ENCODE measurements at regions not wholly inside any gene's neighbourhood (a gene's known extent, or its start where the extent isn't known, plus 50 kb on each side); places are given as distances from the start of the nearest gene placed in this dataset.
"Not testable (repeated sequence)": the region's sequence is repeated elsewhere in the genome, so short reads cannot be mapped to it uniquely, and the experiment has no call there.

- Histone ChIP-seq H3K9ac (ENCODE audit: low read length) (no peak overlapping the region), H3K27me3 (ENCODE audit: insufficient read depth, low read length) (no peaks in the 10 kb centered on the region), H3K9me3 (ENCODE audit: low read length) (no peaks in the 10 kb centered on the region), H3K79me2 (ENCODE audit: insufficient read depth, low read length) (no peaks in the 10 kb centered on the region), H3F3A (ENCODE audit: insufficient read depth, low read length) (no peaks in the 10 kb centered on the region), H3K9me2 (ENCODE audit: low read depth, low read length) (no peaks in the 10 kb centered on the region), H2AFZ (ENCODE audit: low read length) (no peak overlapping the region), H3K4me2 (ENCODE audit: low read length) (no peak overlapping the region), H3K4me3 (ENCODE audit: low read depth, low read length, poor library complexity, severe bottlenecking) (no peak overlapping the region), H3K4me1 (ENCODE audit: insufficient read depth, low read length, severe bottlenecking) (no peaks in the 10 kb centered on the region), H3K27ac (ENCODE audit: low read depth, low read length, poor library complexity, severe bottlenecking) (no peak overlapping the region), H4K20me1 (ENCODE audit: insufficient read depth, low read length) (no peaks in the 10 kb centered on the region), H3K36me3 (ENCODE audit: insufficient read depth, low read length) (no peaks in the 10 kb centered on the region)
- TF ChIP-seq CTCF (IDR thresholded peaks at IDR 0.05; ENCODE audit: low read length) (no peak), EZH2 (IDR thresholded peaks at IDR 0.05; ENCODE audit: borderline replicate concordance, low read length) (no peak)
These were observed 67.6 kb upstream of the ZNF800 start for GRCh38 chr7:127460077-127460476.

- H3K9me2 ChIP-seq (ENCODE audit: low read depth, low read length); H3F3A ChIP-seq (ENCODE audit: insufficient read depth, low read length); H3K27ac ChIP-seq (ENCODE audit: low read depth, low read length, poor library complexity, severe bottlenecking); H3K27me3 ChIP-seq (ENCODE audit: insufficient read depth, low read length); H4K20me1 ChIP-seq (ENCODE audit: insufficient read depth, low read length); H2AFZ ChIP-seq (ENCODE audit: low read length); H3K9me3 ChIP-seq (ENCODE audit: low read length); H3K36me3 ChIP-seq (ENCODE audit: insufficient read depth, low read length); H3K79me2 ChIP-seq (ENCODE audit: insufficient read depth, low read length); H3K9ac ChIP-seq (ENCODE audit: low read length); H3K4me1 ChIP-seq (ENCODE audit: insufficient read depth, low read length, severe bottlenecking); H3K4me2 ChIP-seq (ENCODE audit: low read length); H3K4me3 ChIP-seq (ENCODE audit: low read depth, low read length, poor library complexity, severe bottlenecking): not testable (repeated sequence)
These were observed 58.8 kb upstream of the ZNF800 start for GRCh38 chr7:127451258-127451657.

- Histone ChIP-seq H4K20me1 (ENCODE audit: insufficient read depth, low read length) (no peaks in the 10 kb centered on the region), H3K9me2 (ENCODE audit: low read depth, low read length) (no peaks in the 10 kb centered on the region), H3K9me3 (ENCODE audit: low read length) (0 out of 2 replicates have a peak, but pooled peaks cover 2% of the 10 kb centered on the region), H3F3A (ENCODE audit: insufficient read depth, low read length) (no peaks in the 10 kb centered on the region), H2AFZ (ENCODE audit: low read length) (no peak overlapping the region), H3K4me2 (ENCODE audit: low read length) (no peak overlapping the region), H3K4me1 (ENCODE audit: insufficient read depth, low read length, severe bottlenecking) (no peaks in the 10 kb centered on the region), H3K9ac (ENCODE audit: low read length) (no peak overlapping the region), H3K4me3 (ENCODE audit: low read depth, low read length, poor library complexity, severe bottlenecking) (no peak overlapping the region), H3K36me3 (ENCODE audit: insufficient read depth, low read length) (no peaks in the 10 kb centered on the region), H3K27me3 (ENCODE audit: insufficient read depth, low read length) (no peaks in the 10 kb centered on the region; the same call in 1 of the 2 replicates), H3K79me2 (ENCODE audit: insufficient read depth, low read length) (no peaks in the 10 kb centered on the region), H3K27ac (ENCODE audit: low read depth, low read length, poor library complexity, severe bottlenecking) (no peak overlapping the region)
- no peak for TF ChIP-seq EZH2 (IDR thresholded peaks at IDR 0.05; ENCODE audit: borderline replicate concordance, low read length)
- TF ChIP-seq CTCF (IDR thresholded peaks at IDR 0.05; ENCODE audit: low read length) = no peak
These were observed 56.1 kb upstream of the ZNF800 start for GRCh38 chr7:127448566-127448965.

- Histone ChIP-seq H3K4me2 (ENCODE audit: low read length) (no peak overlapping the region), H4K20me1 (ENCODE audit: insufficient read depth, low read length) (no peaks in the 10 kb centered on the region), H3K9me3 (ENCODE audit: low read length) (0 out of 2 replicates have a peak, but pooled peaks cover 2% of the 10 kb centered on the region), H3K79me2 (ENCODE audit: insufficient read depth, low read length) (no peaks in the 10 kb centered on the region), H3K27ac (ENCODE audit: low read depth, low read length, poor library complexity, severe bottlenecking) (no peak overlapping the region), H3K9me2 (ENCODE audit: low read depth, low read length) (no peaks in the 10 kb centered on the region), H3K4me1 (ENCODE audit: insufficient read depth, low read length, severe bottlenecking) (no peaks in the 10 kb centered on the region), H3F3A (ENCODE audit: insufficient read depth, low read length) (no peaks in the 10 kb centered on the region), H2AFZ (ENCODE audit: low read length) (no peak overlapping the region), H3K36me3 (ENCODE audit: insufficient read depth, low read length) (no peaks in the 10 kb centered on the region), H3K27me3 (ENCODE audit: insufficient read depth, low read length) (no peaks in the 10 kb centered on the region; the same call in 1 of the 2 replicates), H3K4me3 (ENCODE audit: low read depth, low read length, poor library complexity, severe bottlenecking) (no peak overlapping the region), H3K9ac (ENCODE audit: low read length) (no peak overlapping the region)
- TF ChIP-seq CTCF (IDR thresholded peaks at IDR 0.05; ENCODE audit: low read length) (peak; percentile 99), EZH2 (IDR thresholded peaks at IDR 0.05; ENCODE audit: borderline replicate concordance, low read length) (no peak)
These were observed 54.9 kb upstream of the ZNF800 start for GRCh38 chr7:127447326-127447945.

Measured in OCI-LY1 (cell line).